ENCODE measurements at regions not wholly inside any gene's neighbourhood (a gene's known extent, or its start where the extent isn't known, plus 50 kb on each side); places are given as distances from the start of the nearest gene placed in this dataset.
"Not testable (repeated sequence)": the region's sequence is repeated elsewhere in the genome, so short reads cannot be mapped to it uniquely, and the experiment has no call there.

- not testable (repeated sequence) for H3K4me3 Mint-ChIP-seq (ENCODE audit: unreplicated experiment); DNase-seq (ENCODE audit: extremely low spot score, unreplicated experiment); H3K36me3 Mint-ChIP-seq (ENCODE audit: unreplicated experiment); H3K9me3 Mint-ChIP-seq (ENCODE audit: unreplicated experiment); H3K27me3 Mint-ChIP-seq (ENCODE audit: unreplicated experiment)
- peaks cover 23% of the 10 kb centered on the region for H3K4me1 Mint-ChIP-seq (ENCODE audit: unreplicated experiment)
- H3K27ac Mint-ChIP-seq (ENCODE audit: unreplicated experiment) = peak overlapping the region; percentile 23
Measured at GRCh38 chr7:32789266-32789665, 102.3 kb downstream of the KBTBD2 start.

GRCh38 chr7:32788174-32788573 lies 103.4 kb downstream of the KBTBD2 start:
- H3K4me1 Mint-ChIP-seq (ENCODE audit: unreplicated experiment) = peaks cover 23% of the 10 kb centered on the region
- not testable (repeated sequence) for H3K4me3 Mint-ChIP-seq (ENCODE audit: unreplicated experiment); H3K36me3 Mint-ChIP-seq (ENCODE audit: unreplicated experiment); DNase-seq (ENCODE audit: extremely low spot score, unreplicated experiment); H3K9me3 Mint-ChIP-seq (ENCODE audit: unreplicated experiment); H3K27me3 Mint-ChIP-seq (ENCODE audit: unreplicated experiment); H3K27ac Mint-ChIP-seq (ENCODE audit: unreplicated experiment)

GRCh38 chr7:32785365-32785944 lies 106.1 kb downstream of the KBTBD2 start:
- not testable (repeated sequence) for H3K36me3 Mint-ChIP-seq (ENCODE audit: unreplicated experiment); H3K27me3 Mint-ChIP-seq (ENCODE audit: unreplicated experiment); DNase-seq (ENCODE audit: extremely low spot score, unreplicated experiment); H3K27ac Mint-ChIP-seq (ENCODE audit: unreplicated experiment); H3K4me3 Mint-ChIP-seq (ENCODE audit: unreplicated experiment); H3K9me3 Mint-ChIP-seq (ENCODE audit: unreplicated experiment)
- H3K4me1 Mint-ChIP-seq (ENCODE audit: unreplicated experiment) = peaks cover 18% of the 10 kb centered on the region

GRCh38 chr7:32779895-32780294 lies 111.7 kb downstream of the KBTBD2 start:
- not testable (repeated sequence) for H3K4me3 Mint-ChIP-seq (ENCODE audit: unreplicated experiment); H3K36me3 Mint-ChIP-seq (ENCODE audit: unreplicated experiment); H3K27ac Mint-ChIP-seq (ENCODE audit: unreplicated experiment); H3K27me3 Mint-ChIP-seq (ENCODE audit: unreplicated experiment); H3K9me3 Mint-ChIP-seq (ENCODE audit: unreplicated experiment); DNase-seq (ENCODE audit: extremely low spot score, unreplicated experiment)
- H3K4me1 Mint-ChIP-seq (ENCODE audit: unreplicated experiment) = peaks cover 11% of the 10 kb centered on the region

- no peak for TF ChIP-seq CTCF (IDR thresholded peaks at IDR 0.05)
- H3K27me3 Mint-ChIP-seq (ENCODE audit: unreplicated experiment) = no peaks in the 10 kb centered on the region
- H3K27ac Mint-ChIP-seq (ENCODE audit: unreplicated experiment) = no peak overlapping the region
- no peak overlapping the region for H3K4me3 Mint-ChIP-seq (ENCODE audit: unreplicated experiment)
- DNase-seq (ENCODE audit: extremely low spot score, unreplicated experiment) = no peak
- peaks cover 18% of the 10 kb centered on the region for H3K4me1 Mint-ChIP-seq (ENCODE audit: unreplicated experiment)
- no peaks in the 10 kb centered on the region for H3K9me3 Mint-ChIP-seq (ENCODE audit: unreplicated experiment)
- no peaks in the 10 kb centered on the region for H3K36me3 Mint-ChIP-seq (ENCODE audit: unreplicated experiment)
Measured at GRCh38 chr7:32779167-32779566, 112.4 kb downstream of the KBTBD2 start.

GRCh38 chr7:32777041-32777666 lies 114.4 kb downstream of the KBTBD2 start:
- DNase-seq (ENCODE audit: extremely low spot score, unreplicated experiment); H3K4me3 Mint-ChIP-seq (ENCODE audit: unreplicated experiment); H3K36me3 Mint-ChIP-seq (ENCODE audit: unreplicated experiment); H3K9me3 Mint-ChIP-seq (ENCODE audit: unreplicated experiment); H3K27ac Mint-ChIP-seq (ENCODE audit: unreplicated experiment); H3K27me3 Mint-ChIP-seq (ENCODE audit: unreplicated experiment): not testable (repeated sequence)
- H3K4me1 Mint-ChIP-seq (ENCODE audit: unreplicated experiment) = peaks cover 23% of the 10 kb centered on the region

GRCh38 chr7:32776318-32776717 lies 115.2 kb downstream of the KBTBD2 start:
- H3K4me3 Mint-ChIP-seq (ENCODE audit: unreplicated experiment); DNase-seq (ENCODE audit: extremely low spot score, unreplicated experiment); H3K36me3 Mint-ChIP-seq (ENCODE audit: unreplicated experiment); H3K27ac Mint-ChIP-seq (ENCODE audit: unreplicated experiment); H3K27me3 Mint-ChIP-seq (ENCODE audit: unreplicated experiment): not testable (repeated sequence)
- H3K4me1 Mint-ChIP-seq (ENCODE audit: unreplicated experiment) = peaks cover 23% of the 10 kb centered on the region
- peaks cover 10% of the 10 kb centered on the region for H3K9me3 Mint-ChIP-seq (ENCODE audit: unreplicated experiment)

- peaks cover 23% of the 10 kb centered on the region for H3K4me1 Mint-ChIP-seq (ENCODE audit: unreplicated experiment)
- peaks cover 10% of the 10 kb centered on the region for H3K9me3 Mint-ChIP-seq (ENCODE audit: unreplicated experiment)
- H3K27ac Mint-ChIP-seq (ENCODE audit: unreplicated experiment); H3K27me3 Mint-ChIP-seq (ENCODE audit: unreplicated experiment); H3K36me3 Mint-ChIP-seq (ENCODE audit: unreplicated experiment); DNase-seq (ENCODE audit: extremely low spot score, unreplicated experiment); H3K4me3 Mint-ChIP-seq (ENCODE audit: unreplicated experiment): not testable (repeated sequence)
Measured at GRCh38 chr7:32775809-32776208, 115.8 kb downstream of the KBTBD2 start.
